GM21360 (cell line): ENCODE measurements at regions not wholly inside any gene's neighbourhood (a gene's known extent, or its start where the extent isn't known, plus 50 kb on each side); places are given as distances from the start of the nearest gene placed in this dataset.
"Not testable (repeated sequence)": the region's sequence is repeated elsewhere in the genome, so short reads cannot be mapped to it uniquely, and the experiment has no call there.

ENCODE experiments used
- ATAC-seq: cut with Tn5 transposase; IDR thresholded peaks from one replicate; pipeline ENCODE4 v1.9.1; 2021; ENCODE audit warnings: mild to moderate bottlenecking, moderate library complexity; ENCODE audit not compliant: unreplicated experiment

DNA sequence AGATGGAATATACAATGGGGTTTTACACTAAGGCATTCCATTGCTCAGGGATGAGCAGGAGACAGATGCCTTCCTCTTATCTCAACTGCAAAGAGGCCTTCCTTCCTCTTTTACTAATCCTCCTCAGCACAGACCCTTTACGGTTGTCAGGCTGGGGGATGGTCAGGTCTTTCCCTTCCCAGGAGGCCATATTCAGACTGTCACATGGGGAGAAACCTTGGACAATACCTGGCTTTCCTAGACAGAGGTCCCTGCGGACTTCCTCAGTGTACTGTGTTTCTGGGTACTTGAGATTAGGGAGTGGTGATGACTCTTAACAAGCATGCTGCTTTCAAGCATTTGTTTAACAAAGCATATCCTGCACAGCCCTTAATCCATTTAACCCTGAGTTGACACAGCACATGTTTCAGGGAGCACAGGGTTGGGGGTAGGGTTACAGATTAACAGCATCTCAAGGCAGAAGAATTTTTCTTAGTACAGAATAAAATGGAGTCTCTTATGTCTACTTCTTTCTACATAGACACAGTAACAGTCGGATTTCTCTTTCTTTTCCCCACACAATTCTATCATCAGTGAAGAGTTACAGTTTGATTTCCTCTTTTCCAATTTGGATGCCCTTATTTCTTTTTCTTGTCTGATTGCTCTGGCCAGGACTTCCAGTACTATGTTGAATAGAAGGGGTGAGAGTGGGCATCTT, 737.1 kb downstream of the TRHDE start:
- not testable (repeated sequence) for ATAC-seq

GRCh38 chr12:73017981-73018380, 745.8 kb downstream of the TRHDE start:
- no peak for ATAC-seq

DNA sequence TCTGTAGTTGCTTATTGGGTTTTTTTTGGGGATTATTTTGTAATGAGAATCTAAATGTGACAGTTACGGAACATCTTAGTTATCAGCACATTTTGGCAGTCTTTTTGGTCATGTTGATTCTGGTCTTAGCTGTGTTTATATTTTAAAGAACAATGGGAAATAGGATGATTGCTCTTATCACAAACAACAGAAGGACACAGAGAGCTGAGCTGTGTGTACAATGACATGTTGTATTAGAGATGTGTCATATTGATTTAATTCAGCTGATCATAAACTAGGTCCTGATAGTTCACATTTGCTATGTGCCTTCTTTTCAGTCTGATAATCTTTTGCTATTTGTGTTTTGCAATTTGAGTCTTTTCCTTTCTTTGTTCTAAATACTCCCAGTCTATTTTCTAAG, 781.7 kb downstream of the TRHDE start:
- ATAC-seq, result no peak

- ATAC-seq, result no peak
These were observed 785.3 kb downstream of the TRHDE start for GRCh38 chr12:73057428-73057827.

GRCh38 chr12:73065913-73066312, 793.7 kb downstream of the TRHDE start:
- no peak for ATAC-seq

DNA sequence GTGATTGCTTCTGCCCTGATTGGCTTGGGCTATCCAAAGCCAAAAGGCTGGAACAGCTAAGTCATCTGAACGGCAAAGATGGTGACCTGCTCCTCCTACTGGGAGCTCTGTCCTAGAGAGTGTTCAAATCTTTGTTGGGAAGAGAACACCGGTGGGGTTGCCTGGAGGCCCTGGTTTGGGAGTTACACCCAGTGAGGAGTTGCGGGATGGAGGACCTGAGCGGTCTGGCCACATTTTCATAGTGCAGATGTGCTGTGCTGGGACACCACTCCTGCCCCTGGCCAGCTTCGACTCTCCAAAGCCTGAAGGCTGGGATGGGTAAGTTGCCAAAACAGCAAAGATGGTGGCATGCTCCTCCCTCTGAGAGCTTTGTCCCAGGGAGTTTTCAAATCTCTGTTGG, 795.4 kb downstream of the TRHDE start:
- no peak for ATAC-seq

DNA sequence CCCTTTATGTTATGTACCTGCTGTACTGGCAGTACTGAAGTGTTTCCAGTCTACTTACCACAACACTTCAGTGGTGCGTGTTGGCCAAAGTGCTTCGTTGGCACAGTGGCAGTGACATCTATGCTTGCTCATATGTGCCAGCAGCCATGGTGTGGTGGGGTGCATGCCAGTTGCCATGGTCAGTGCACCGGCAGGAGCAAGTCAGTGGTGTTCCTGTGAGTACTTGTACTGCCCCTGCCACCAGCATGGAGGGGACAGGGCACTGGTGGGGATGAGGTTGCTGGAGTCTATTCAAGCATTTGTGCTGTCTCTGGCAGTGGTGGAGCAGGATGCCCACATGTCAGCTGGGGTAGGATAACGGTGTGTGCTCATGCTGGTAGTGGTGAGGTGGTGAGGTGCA, 800.0 kb downstream of the TRHDE start:
- no peak for ATAC-seq

- ATAC-seq, result no peak
These were observed 804.6 kb downstream of the TRHDE start for GRCh38 chr12:73076760-73077159.

GRCh38 chr12:73083736-73084135, 811.6 kb downstream of the TRHDE start:
- no peak for ATAC-seq

DNA sequence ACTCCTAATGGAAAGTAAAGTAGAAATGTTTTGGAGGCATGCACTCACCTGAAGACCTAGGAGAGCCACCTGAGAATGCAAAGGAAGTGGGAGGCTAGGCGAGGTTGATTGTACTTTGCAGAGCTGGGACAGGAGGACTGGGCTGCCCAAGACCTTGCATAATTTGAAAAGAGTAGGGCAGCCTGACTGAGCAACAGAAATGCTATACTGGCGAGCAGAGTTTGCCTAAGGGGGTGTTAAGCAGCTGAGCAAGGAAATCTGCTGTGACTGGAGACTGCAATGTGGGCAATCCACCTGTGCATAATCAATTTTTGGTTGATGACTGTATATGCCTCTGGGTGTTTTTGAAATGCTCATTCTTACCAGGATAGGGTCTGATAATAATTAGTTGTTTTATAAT, 834.1 kb downstream of the TRHDE start:
- no peak for ATAC-seq

- ATAC-seq, result no peak
These were observed 834.7 kb downstream of the TRHDE start for GRCh38 chr12:73106896-73107295.

DNA sequence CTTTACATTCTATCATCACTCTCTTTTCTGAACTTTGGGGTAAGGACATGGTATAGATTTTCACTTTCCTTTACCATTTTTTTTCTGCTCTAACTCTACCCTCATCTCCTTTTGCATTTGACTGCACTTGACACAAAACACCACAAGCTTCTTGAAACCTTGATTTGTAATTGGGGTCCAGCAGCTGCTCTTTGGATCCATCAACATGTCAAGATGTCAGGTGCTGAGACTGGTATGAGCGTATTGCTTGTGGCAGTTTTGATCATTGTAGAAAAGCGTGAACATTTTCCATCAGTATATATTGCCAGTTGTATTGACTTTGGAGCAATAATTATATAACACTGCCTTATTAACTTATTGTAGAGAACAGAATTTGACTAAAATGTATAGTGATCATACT, 838.6 kb downstream of the TRHDE start:
- no peak for ATAC-seq

- ATAC-seq, result no peak
These were observed 840.1 kb downstream of the TRHDE start for GRCh38 chr12:73112035-73112816.

DNA sequence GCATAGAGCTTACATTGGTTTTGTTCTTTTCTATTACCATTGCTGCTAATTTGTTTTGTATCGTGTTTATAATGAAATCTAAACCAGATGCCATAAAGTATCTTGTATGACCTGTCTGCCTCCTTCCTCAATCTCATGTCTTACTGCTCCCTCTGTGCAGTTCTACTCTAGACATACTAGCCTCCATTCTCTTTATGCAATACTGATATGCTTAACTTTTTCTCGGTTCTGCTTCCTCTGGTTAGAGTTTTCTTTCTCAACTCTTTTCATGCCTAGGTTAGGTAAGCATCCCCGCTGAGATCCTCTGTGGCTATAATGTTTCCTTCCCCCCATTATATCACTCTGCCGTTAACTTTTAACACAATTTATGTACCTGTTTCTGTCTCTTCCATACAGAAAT, 852.3 kb downstream of the TRHDE start:
- ATAC-seq, result no peak

- no peak for ATAC-seq
These were observed 853.0 kb downstream of the TRHDE start for GRCh38 chr12:73125148-73125547.

GRCh38 chr12:73136386-73136785, 864.2 kb downstream of the TRHDE start:
- no peak for ATAC-seq

DNA sequence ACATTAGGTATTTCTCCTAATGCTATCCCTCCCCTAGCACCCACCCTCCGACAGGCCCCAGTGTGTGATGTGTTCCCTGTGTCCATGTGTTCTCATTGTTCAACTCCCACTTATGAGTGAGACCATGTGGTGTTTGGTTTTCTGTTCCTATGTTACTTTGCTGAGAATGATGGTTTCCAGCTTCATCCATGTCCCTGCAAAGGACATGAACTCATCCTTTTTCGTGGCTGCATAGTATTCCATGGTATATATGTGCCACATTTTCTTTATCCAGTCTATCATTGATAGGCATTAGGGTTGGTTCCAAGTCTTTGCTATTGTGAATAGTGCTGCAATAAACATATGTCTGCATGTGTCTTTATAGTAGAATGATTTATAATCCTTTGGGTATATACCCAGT, 867.5 kb downstream of the TRHDE start:
- ATAC-seq, result not testable (repeated sequence)

- no peak for ATAC-seq
These were observed 886.2 kb downstream of the TRHDE start for GRCh38 chr12:73158341-73158740.

- no peak for ATAC-seq
These were observed 887.8 kb downstream of the TRHDE start for GRCh38 chr12:73159954-73160353.

- ATAC-seq, result no peak
These were observed 889.8 kb downstream of the TRHDE start for GRCh38 chr12:73161970-73162369.

GRCh38 chr12:73180734-73181133, 908.6 kb downstream of the TRHDE start:
- no peak for ATAC-seq

- ATAC-seq, result no peak
These were observed 909.1 kb downstream of the TRHDE start for GRCh38 chr12:73181244-73181643.
